AG08396 (cell line): ENCODE measurements at regions not wholly inside any gene's neighbourhood (a gene's known extent, or its start where the extent isn't known, plus 50 kb on each side); places are given as distances from the start of the nearest gene placed in this dataset.
A peak's percentile ranks its signal among the peaks of the same experiment; 100 is the strongest.

ENCODE experiments used
- DNase-seq: peaks from one replicate; pipeline ENCODE4 v3.0.0; 2012; ENCODE audit warnings: low spot score, mixed read lengths

DNA sequence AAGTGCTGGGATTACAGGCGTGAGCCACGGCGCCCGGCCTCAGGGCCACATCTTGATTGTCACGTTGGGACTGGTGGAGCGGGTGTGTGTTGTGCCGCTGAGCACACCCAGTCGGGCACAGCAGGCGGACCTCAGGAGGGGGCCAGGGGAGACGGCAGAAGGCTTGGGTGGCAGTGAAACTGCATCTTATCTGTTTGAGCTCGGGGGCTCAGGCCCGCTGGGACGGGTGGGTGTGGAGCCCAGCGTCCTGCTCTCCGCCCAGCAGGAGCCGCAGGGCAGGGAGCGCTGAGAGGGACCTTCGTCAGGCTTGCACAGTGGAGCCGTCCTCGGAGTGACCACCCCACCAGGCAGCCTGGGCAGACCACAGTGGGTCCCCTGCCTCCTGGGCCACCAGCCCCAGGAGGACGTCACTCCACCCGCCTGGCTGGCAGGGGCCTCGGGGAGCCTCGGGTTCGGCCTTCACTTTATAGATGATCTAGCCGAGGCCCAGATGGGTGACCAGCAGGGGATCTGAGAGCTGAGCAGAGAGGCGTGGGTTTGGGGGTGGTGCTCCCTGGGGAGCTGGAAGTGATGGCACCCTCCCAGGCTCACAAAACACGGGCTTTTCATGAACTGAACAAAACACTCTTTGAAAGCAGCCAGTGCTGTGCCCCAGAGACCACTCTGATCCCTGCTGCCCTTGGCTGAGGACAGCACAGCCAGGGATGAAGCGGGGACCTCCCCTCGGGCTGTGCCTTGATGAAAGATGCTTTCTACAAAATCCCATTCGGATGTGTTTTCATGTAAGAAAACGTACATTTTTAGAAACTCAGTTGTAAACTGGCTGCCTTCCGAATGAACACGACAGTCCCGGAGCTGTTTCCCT, 181.1 kb downstream of the SEC14L1 start:
- DNase-seq: no peak

DNA sequence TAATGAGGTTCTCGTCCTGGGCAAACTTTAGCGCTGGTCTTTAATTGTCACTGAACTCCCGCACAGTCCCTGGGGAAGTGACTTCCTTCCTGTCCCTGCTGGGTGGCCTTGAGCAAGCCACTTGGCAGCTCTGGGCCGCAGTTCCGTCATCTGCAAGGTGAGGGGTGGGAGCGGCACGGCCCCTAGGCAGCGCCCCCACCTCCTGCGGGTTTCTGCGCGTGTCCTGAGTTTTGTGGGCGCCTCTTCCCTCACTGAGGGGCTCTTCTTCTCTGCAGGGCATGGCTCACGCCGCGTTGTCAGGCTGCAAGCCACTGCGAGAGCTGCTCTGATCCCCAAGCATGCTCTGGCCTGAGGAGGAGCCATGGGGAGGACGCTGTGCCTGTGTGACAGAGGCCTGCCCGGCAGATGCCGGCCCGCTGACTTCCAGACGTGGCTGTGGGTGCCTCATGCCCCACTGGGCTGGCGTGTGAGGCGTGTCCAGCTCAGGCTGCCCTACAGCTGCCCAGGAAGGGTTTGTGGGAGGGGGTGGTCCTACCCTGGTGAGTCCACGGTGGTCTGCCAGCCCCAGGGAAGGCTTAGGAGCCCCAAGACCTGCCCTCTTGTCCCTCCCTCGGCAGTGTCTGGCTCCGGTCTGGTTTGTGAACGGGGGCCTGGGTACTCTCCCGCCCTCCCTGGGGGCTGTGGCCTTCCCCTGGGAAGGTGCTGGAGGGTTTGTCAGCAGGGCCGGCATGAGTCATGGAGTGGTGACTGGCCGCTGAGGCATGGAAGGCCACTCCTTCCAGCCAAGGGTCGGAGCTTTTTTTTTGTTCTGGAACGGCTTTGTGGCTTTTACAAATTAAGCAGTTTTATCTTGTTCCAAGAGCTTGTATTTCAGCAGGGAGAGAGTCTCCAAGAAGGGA, 182.0 kb downstream of the SEC14L1 start:
- DNase-seq: peak; percentile 92

DNA sequence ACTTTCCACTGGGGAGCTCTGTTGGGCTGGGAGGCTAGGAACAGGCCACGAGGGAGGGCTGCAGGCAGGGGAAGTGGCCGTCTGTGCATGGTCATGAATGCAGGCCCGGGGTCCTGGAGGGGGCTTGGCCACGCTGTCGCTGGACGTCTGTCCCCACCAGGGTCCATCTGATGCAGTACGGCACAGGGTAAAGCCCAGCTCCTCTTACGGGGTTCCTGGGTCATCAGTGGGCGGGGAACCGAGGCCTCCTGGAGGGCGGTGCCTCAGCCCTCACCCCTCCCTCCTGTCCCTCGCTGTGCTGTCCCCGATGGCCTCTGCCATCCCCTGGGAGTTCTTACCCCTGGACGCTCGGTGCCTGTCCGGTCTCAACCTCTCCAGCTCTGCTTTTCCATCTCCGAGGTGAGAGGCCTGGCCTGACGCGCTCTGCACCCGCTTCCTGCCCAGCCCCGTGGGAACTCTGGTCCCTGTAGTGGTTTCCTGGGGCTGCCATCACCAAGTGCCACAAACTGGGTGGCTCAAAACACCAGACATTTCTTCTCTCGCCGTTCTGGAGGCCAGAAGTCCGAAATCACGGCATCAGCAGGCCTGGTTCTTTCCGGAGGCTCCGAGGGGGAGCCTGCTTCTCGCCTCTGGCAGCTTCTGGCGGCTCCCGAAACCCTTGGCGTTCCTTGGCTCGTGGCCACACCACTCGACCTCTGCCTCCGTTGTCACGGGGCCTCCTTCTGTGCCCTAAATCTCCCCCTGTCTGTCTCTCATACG, 182.8 kb downstream of the SEC14L1 start:
- peak; percentile 45 for DNase-seq

DNA sequence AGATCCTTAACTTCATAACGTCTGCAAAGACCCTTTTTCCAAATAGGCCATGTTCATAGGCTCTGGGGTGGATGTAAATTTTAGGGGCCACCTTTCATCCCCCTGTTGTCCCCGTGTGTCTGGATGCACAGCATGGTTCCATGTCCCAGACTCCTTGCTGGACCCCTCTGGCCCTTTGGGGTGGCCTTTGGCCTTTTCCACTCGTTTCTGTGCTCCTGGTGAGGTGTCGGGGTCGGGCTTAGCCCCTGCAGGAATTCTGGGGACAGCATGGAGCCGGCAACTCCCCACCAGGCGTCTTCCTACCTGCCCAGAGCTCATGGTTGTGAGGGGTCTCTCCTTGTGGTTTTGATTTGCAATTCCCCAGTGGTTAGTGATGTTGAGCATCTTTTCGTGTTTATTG, 183.5 kb downstream of the SEC14L1 start:
- DNase-seq: no peak

DNA sequence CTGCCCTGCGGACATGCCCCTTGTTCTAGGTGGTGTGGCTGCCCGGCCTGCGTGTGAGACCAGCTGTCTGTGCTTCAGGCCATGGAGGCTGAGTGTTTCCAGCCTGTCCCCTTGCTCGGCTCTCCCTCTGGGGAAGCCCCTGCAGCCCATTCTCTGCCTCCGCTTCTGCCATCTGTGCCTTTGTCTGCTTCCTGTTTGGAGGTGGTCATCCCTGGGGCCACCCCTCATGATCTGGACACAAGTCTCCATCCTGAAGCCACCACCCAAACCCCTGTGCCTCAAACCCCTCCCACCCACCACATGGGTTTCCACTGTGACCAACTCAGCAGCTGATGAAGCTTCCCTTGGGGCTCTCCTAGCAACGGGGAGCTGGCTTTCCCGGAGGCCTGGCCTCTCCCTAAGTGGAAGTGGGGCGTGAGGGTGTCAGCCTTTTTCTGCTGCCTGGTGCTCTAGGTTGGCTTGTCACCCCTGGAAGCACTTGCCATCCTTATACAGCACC, 184.9 kb downstream of the SEC14L1 start:
- DNase-seq: peak; percentile 9

DNA sequence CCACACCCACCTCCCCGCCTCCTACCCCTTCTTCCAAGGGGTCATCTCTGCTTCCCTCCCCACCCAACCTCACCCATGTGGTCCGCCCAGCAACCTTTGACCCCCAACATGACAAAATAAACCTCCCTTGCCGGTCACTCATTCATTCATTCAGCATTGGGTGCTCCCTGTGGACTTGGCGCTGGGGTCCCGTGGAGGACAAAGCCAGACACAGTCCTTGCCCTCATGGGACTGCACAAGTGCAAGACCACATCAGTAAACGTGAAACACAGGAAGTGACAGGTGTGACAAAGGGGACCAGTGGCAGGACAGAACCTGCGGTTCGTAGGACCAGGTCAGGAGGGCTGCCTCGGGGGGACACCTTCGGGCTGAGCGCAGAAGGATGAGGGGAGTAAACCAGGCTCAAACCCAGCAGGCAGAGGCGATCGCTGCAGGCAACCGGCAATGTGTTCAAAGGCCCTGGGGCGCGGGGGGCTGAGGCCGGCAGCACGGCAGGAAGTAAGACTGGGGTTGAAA, 185.4 kb downstream of the SEC14L1 start:
- DNase-seq: peak; percentile 1

DNA sequence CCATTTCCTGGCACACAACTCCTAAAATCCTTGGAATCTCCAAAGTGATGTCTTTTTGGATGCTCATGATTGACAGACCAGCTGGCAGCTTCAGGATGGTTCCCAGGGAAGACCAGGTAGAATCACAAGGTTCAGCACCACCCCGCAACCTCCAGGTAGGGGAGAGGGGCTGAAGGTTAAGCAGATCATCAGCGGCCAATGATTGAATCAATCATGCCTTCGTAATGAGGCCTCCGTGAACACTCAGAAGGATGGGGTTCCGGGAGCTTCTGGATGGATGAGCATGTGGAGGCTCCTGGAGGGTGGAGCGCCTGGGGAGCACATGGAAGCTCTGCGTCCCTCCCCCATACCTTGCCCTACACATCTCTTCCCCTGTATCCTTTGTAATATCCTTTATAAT, 185.9 kb downstream of the SEC14L1 start:
- no peak for DNase-seq

DNA sequence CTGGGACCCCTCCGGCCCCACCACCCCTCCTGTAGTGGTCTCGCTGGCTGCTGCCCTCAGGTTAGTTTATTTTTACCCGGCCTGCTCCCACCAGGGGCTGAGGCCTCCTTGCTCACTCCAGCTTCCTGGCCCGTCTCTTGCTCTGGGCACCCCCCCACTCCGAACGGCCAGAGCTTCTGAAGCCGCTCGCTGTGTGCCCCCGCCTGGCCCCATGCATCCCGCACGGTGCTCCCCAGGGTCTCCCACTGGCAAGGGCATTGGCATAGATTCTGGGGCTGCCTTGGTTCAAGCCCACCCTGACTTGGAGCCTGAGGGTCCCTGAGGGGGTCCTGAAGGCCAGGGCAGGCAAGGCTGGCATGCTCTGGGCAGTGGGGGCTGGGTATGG, 186.4 kb downstream of the SEC14L1 start:
- no peak for DNase-seq

DNA sequence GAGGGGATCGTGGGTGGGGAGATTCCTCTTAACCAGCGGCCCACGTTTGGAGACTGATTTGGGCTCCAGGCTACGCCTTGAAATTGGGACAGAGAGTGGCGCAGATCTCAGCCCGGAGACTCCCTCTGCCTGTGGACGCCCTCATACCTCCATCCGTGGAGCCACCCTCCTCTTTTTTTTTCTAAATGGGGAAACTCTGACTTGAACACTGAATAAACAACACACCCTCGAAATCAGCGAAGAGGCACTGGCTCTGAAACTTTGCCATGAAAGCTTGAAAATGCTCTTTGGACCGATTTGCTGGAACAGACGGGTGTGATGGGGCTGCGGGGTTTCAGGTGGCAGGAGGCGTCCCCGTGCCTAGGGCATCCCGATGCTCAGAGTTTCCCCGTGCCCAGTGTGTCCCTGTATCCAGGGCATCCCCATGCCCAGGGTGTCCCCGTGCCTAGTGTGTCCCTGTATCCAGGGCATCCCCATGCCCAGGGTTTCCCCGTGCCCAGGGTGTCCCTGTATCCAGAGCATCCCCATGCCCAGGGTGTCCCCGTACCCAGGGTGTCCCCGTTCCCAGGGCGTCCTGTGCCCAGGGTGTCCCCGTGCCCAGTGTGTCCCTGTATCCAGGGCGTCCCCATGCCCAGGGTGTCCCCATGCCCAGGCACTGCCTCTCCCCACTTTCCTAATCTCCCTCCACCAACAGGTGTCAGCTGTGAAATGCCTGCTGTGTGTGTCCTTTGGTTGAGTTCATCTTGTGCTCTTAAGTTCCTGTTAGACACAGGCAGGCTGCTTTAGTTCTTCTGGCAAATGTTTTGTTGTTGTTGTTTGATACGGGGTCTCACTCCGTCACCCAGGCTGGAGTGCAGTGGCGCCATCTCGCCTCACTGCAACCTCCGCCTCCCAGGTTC, 187.0 kb downstream of the SEC14L1 start:
- no peak for DNase-seq

DNA sequence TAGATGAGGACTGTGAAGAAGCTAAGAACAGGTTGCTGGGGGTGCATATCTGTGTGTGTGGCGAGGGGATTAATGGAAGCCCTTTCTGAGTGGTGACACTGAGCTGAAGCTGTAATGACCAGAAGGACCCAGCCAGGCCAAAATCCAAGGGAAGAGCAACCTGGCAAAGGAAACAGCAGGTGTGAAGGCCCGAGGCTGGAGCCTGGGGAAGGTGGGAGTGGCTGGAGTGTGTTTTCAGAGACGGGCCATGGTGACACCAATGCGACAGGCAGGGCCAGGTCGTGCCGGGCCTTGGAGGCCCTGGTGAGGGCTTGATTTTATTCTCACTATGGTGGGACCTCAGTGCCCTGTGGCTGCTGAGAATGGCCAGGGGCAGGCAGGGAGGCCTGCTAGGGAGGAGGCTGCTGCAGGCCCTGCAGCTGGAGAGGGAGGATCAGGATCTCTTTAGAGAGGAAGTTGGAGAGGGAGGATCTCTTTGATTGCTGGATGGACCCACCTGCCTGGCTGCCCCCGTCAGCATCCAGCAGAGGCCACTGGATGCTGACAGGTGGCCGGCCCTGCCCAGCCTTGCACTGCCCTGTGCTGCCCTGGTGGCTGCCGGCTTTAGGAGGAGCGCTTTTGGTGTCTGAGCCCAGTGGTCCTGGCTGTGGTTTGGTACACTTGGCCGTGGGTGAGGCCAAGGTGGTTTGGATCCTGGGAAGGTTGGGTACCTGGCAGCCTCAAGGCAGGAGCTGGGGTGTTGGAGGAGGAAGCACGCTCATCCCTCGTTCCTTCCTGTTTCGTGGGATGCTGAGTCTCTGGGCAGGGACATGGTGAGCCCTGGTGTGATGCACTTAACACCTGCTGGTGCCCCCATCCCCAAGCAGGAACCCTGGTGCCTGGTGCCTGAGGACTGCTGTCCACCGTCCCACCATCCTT, 188.3 kb downstream of the SEC14L1 start:
- no peak for DNase-seq

DNA sequence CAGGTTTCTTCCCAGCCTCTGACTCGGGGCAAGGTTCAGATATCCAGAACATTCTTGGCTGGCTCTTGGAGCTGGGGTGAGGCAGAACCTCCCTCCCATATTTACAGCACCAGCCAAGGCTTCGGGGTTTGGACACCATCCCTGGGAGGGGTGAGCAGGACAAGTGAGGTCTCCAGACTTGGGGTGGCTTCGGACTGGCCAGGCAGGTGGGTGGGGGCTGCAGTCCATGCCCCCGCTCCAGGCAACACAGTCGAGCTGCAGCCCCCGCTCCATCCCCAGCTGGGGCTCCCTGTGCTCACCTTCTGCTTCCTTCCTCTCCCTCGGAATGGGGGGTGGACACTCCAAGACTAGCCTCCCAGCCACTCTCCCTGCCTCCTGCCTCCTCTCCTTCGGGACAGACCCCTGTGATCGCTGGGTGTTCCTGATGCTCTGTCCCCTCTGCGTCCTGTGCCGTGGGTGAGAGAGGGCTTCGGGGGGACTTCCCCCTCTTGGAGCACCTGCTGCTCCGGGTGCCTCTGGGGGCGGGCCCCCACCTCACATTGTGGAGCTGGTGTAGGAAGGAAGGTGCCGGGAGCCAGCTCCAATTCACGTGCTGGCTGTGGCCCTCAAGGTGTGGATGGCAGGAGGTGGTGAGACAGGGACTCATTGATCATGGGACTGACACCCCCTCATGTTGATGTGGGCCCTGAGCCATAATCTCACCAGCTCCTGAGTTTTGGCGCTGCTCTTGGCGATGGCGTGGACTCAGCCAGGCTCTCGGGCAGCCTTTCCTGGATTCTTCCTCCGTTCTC, 189.2 kb downstream of the SEC14L1 start:
- DNase-seq: peak; percentile 4

DNA sequence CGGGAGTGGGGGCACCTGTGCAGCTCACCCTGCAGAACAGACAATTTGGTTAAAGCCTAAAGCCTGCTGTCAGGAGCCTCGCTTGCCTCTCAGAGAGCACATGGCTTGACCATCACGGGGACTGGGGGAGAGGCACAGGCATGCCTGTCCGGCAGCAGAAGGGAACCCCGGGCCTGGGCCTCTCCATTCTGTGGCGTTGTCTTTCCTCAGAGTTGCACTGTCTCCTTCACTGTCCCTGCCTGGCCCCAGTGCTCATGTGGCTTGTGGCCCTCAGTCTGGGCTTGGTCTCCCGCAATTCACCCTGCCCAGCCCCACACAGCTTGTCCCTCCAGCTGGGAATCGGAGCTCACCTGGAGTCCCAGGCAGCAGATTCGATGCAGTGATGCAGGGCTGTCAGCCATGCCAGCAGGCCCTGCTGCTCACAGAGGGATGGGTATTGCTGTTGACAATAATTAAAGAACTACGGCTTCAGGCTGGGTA, 189.9 kb downstream of the SEC14L1 start:
- peak; percentile 1 for DNase-seq

DNA sequence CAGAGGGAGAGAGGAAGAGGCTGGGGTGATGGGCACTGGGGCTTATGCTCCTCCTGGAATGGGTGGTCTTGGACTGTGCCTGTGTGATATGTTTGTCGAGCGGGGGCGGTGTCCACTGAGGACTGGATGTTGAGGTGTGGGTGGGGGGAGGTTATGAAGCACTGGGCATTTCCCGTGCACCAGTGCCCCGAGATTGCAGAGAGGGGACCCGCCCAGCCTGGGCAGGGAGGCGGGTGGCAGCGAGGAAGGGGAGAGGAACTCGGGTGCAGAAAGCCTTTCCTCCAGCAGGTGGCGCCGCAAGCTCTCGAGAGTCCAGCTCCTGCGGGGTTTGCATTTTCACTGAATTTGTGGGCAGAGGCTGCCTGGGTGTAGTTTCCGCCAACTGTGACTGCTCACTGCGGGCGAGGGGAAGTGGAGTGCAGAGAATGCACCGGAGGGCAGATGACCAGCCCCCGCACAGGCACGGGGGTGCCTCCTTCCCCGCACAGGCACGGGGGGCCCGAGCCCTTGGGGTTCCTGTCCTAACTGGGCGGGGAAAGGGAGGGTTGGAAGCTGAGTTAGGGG, 190.6 kb downstream of the SEC14L1 start:
- peak; percentile 89 for DNase-seq

DNA sequence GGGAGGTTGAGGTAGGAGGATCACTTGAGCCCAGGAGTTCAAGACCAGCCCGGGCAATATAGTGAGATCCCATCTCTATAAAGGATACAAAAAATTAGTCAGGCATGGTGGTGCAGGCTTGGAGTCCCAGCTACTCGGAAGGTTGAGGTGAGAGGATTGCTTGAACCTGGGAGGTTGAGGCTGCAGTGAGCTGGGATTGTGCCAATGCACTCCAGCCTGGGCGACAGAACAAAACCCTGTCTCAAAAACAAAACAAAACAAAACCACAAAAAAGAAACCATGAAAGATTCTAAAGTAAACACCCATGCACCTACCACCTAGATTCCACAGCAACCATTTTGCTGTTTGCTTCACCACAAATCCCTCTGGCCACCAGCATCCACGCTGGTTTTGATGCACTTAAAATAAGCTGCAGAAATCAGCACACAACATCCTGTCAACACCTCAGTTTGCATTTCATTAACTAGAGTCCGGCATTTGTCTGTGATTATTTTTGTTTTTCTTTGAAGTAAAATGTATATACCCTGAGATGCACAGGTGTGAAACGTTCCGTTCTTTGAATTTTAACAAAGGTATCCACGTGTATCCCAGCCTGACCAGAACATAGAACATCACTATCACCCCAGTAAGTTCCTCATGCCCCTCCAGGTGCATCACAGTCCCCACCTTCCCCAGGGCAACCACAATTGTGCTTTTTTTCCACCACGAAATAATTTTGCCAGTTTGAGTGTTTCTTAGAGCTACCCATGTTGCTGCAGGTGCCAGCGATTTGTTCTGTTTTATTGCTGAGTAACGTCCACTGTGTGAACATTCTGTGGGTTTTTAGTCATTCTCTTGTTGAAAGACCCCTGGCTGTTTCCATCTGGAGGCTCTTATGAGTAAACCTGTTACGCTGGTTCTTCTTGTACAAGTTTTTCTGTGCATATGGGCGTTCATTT, 191.5 kb downstream of the SEC14L1 start:
- peak; percentile 1 for DNase-seq

DNA sequence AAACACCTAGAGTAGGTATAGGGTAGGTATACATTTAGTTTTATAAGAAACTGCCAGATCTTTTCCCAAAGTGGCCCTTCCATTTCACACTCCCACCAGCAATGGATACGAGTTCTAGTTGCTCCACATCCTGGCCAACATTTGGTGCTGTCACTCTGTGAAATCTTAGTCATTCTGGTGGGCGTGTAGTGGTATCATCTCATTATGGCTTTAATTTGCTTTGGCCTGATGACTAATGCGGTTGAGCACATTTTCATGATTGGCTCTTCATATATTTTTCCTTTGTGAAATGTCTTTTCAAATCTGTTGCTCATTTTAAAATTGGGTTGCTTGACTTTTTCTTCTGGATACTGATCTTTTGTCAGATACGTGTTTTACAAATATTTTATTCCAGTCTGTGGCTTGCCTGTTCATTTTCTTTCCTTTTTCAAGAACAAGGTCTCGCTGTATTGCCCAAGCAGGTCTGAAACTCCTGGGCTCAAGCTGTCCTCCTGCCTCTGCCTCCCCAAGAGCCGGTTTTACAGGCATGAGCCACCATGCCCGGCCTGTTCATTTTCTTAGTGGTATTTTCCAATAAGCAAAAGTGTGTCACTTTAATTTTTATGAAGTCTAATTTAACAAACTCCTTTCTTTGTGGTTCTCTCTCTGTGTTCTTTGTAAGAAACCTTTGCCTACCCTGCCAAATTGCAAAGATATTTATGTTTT, 192.4 kb downstream of the SEC14L1 start:
- DNase-seq: peak; percentile 58

DNA sequence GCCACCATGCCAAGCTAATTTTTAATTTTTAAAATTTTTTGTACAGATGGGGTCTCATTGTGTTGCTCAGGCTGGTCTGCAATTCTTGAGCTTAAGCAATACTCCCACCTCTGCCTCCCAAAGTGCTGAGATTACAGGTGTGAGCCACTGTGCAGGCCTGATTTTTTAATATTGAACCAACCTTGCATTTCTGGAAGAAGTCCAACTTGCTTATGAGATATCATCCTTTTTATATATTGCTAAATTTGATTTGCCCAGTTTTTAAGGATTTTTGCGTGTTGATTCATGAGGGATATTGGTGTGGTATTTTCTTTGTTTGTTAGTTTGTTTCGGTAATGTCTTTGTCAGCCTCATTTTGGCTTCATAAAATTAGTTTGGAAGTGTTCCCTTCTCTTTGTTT, 196.4 kb downstream of the SEC14L1 start:
- DNase-seq: no peak
